Stimulated activated CD4-positive, alpha-beta T cell treated with anti-CD3 and anti-CD28 coated beads, TNF-alpha, amount 100 ng/mL, for 1 hour (primary cell): ENCODE measurements at regions not wholly inside any gene's neighbourhood (a gene's known extent, or its start where the extent isn't known, plus 50 kb on each side); places are given as distances from the start of the nearest gene placed in this dataset.

ENCODE experiments used
- DNase-seq, 3 donors: peaks; one replicate each; pipeline ENCODE4 v3.0.0-alpha.2; 2020; ENCODE audit warnings: low read depth in 3 of 3, low spot score in 1 of 3

- DNase-seq: peak in 2 of 3 donors; percentile 5 to 45
Observed at GRCh38 chr1:42035205-42035829, 116.6 kb upstream of the HIVEP3 start.

- DNase-seq: no peak
Observed at GRCh38 chr1:42034426-42034825, 115.7 kb upstream of the HIVEP3 start.

- no peak for DNase-seq
Observed at GRCh38 chr1:42033629-42034028, 114.9 kb upstream of the HIVEP3 start.

GRCh38 chr1:42017730-42018129, 99.0 kb upstream of the HIVEP3 start:
- no peak for DNase-seq

- no peak for DNase-seq
Observed at GRCh38 chr1:42017259-42017658, 98.5 kb upstream of the HIVEP3 start.

- no peak for DNase-seq
Observed at GRCh38 chr1:42014823-42015222, 96.1 kb upstream of the HIVEP3 start.

GRCh38 chr1:42013881-42014470, 95.3 kb upstream of the HIVEP3 start:
- no peak for DNase-seq

- no peak for DNase-seq
Observed at GRCh38 chr1:42012852-42013251, 94.1 kb upstream of the HIVEP3 start.

- no peak for DNase-seq
Observed at GRCh38 chr1:42010381-42010780, 91.7 kb upstream of the HIVEP3 start.

- DNase-seq: no peak
Observed at GRCh38 chr1:42008264-42008663, 89.5 kb upstream of the HIVEP3 start.

GRCh38 chr1:42006836-42007235, 88.1 kb upstream of the HIVEP3 start:
- no peak for DNase-seq

- no peak for DNase-seq
Observed at GRCh38 chr1:42006093-42006492, 87.4 kb upstream of the HIVEP3 start.

GRCh38 chr1:42005530-42005929, 86.8 kb upstream of the HIVEP3 start:
- DNase-seq: no peak

GRCh38 chr1:42004860-42005259, 86.1 kb upstream of the HIVEP3 start:
- DNase-seq: no peak

- no peak for DNase-seq
Observed at GRCh38 chr1:42004322-42004721, 85.6 kb upstream of the HIVEP3 start.

GRCh38 chr1:42003433-42003832, 84.7 kb upstream of the HIVEP3 start:
- no peak for DNase-seq

GRCh38 chr1:42002220-42002619, 83.5 kb upstream of the HIVEP3 start:
- no peak for DNase-seq

- DNase-seq: no peak
Observed at GRCh38 chr1:42000766-42001165, 82.0 kb upstream of the HIVEP3 start.

- DNase-seq: no peak
Observed at GRCh38 chr1:41999884-42000283, 81.2 kb upstream of the HIVEP3 start.

GRCh38 chr1:41998250-41998649, 79.5 kb upstream of the HIVEP3 start:
- no peak for DNase-seq

GRCh38 chr1:41997153-41997552, 78.4 kb upstream of the HIVEP3 start:
- DNase-seq: no peak

GRCh38 chr1:41995441-41996130, 76.9 kb upstream of the HIVEP3 start:
- DNase-seq: no peak
